ENCODE measurements at regions not wholly inside any gene's neighbourhood (a gene's known extent, or its start where the extent isn't known, plus 50 kb on each side); places are given as distances from the start of the nearest gene placed in this dataset.
"Not testable (repeated sequence)": the region's sequence is repeated elsewhere in the genome, so short reads cannot be mapped to it uniquely, and the experiment has no call there.

DNA sequence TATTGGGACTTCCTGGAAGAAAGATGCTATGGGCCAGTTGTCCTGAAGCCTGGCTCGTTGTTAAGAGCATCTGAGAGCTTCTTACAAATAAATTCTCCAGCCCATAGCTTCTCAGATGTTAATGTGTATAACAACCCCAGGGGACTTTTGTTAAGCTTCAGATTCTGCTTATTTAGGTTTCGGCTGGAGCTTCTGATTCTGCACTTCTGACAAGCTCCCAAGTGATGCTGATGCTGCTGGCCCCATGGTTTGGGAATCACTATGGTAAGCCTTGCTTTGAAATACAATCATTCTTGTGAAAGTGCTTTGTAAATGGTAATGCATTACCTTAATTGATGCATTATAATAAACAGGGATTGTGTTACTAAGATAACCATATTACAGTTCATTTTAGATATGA, 281.8 kb upstream of the PLD5 start (continued):
- no peak for TF ChIP-seq HCFC1 (IDR thresholded peaks at IDR 0.05; ENCODE audit: low read depth, low read length)
- TF ChIP-seq XRCC3 (IDR thresholded peaks at IDR 0.05): no peak
- TF ChIP-seq PHF20 (IDR thresholded peaks at IDR 0.05; ENCODE audit: partially characterized antibody): no peak
- TF ChIP-seq HOXB6 (CRISPR knock-in tag; IDR thresholded peaks at IDR 0.05; ENCODE audit: borderline replicate concordance): no peak
- TF ChIP-seq KDM1A (IDR thresholded peaks at IDR 0.05): no peak
- TF ChIP-seq C11orf30 (IDR thresholded peaks at IDR 0.05; ENCODE audit: low read depth): no peak
- no peak for TF ChIP-seq SPI1 (IDR thresholded peaks at IDR 0.05; ENCODE audit: borderline replicate concordance, low read depth, low read length)
- TF ChIP-seq TGIF2 (CRISPR knock-in tag; IDR thresholded peaks at IDR 0.05): no peak
- TF ChIP-seq ZNF124 (CRISPR knock-in tag; IDR thresholded peaks at IDR 0.05): no peak
- TF ChIP-seq HDAC3 (IDR thresholded peaks at IDR 0.05; ENCODE audit: borderline replicate concordance, partially characterized antibody): no peak

DNA sequence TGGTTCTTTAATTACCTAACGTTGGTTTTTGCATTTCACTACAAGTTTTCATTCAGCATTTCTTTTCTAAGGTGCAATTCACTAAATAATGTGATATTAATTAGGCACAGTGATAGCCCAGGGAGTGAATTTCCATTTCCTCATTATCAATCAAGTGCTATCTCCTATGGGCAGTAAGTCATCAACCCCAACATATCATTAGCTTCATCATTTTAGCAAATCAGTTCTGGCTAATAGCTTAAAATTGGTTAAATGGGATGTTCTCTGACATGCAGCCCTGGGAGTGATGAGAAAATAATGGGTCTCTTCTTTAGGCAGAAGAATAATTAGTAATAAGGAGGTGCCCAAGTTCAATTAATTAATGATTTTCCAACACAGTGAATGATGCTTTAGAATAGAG, 280.9 kb upstream of the PLD5 start:
- CTCF ChIA-PET (ENCODE audit: low intra/inter-chr PET ratio); BruUV-seq (replicated peaks); H3K4me3 ChIP-seq; H3K9me1 ChIP-seq (ENCODE audit: control insufficient read depth, insufficient read depth, low read length); H3K79me2 ChIP-seq (ENCODE audit: control insufficient read depth, insufficient read depth, low read length); in situ Hi-C loops (cut with MboI); H3K27ac ChIP-seq (ENCODE audit: extremely low read depth, low read depth, low read length); ATAC-seq; H3K4me2 ChIP-seq (ENCODE audit: insufficient read depth, low read length); H2AFZ ChIP-seq (ENCODE audit: low read depth, low read length); H3K36me3 ChIP-seq (ENCODE audit: control insufficient read depth, insufficient read depth, low read length); H3K9ac ChIP-seq (ENCODE audit: insufficient read depth in 1 of 2, low read depth in 2 of 2, low read length in 2 of 2); H3K27me3 ChIP-seq (ENCODE audit: control insufficient read depth in 2 of 2, insufficient read depth in 2 of 2, low read length in 2 of 2); FAIRE-seq; DNase-seq (ENCODE audit: extremely low read depth in 1 of 4, low spot score in 3 of 4); H3K4me1 ChIP-seq (replicated peaks in 1 of 2; ENCODE audit: control insufficient read depth in 2 of 2, insufficient read depth in 2 of 2, low read length in 2 of 2); H4K20me1 ChIP-seq (replicated peaks; ENCODE audit: control insufficient read depth, insufficient read depth, low read length); intact Hi-C loops (cut with micrococcal nuclease); POLR2A ChIA-PET; H3K9me3 ChIP-seq (replicated peaks; ENCODE audit: control insufficient read depth, insufficient read depth, low read depth, low read length): not testable (repeated sequence)
- 0% methylated on average over 1 of the region's 1 CpG for WGBS (ENCODE audit: insufficient coverage, low coverage, missing lambda C conversion rate)

Measured in K562 (cell line).